Thoracic aorta (tissue), 2 donors: ENCODE measurements at regions not wholly inside any gene's neighbourhood (a gene's known extent, or its start where the extent isn't known, plus 50 kb on each side); places are given as distances from the start of the nearest gene placed in this dataset.
A peak's percentile ranks its signal among the peaks of the same experiment; 100 is the strongest.

Experiments used
- ATAC-seq: fragments of 150-250 bp; one replicate; pipeline ENCODE4 v1.8.0; 2017; ENCODE audit warnings: low read depth; ENCODE audit not compliant: insufficient number of reproducible peaks, low FRiP score
- DNase-seq: peaks from one replicate; pipeline ENCODE4 v3.0.0-alpha.2; 2020; ENCODE audit warnings: low spot score
- H3K27ac ChIP-seq, 2 donors: fragments of 200-600 bp; sonication (generic); 1 replicate in 1 of 2; 2 replicates in 1 of 2; pipeline ENCODE4 v1.5.1; 2016; ENCODE audit warnings: mild to moderate bottlenecking in 2 of 2, moderate library complexity in 2 of 2
- H3K27me3 ChIP-seq: fragments of 200-600 bp; sonication (generic); replicated peaks from 2 replicates; pipeline ENCODE4 v1.6.0; 2016; ENCODE audit warnings: mild to moderate bottlenecking; ENCODE audit not compliant: insufficient read depth
- H3K36me3 ChIP-seq: fragments of 200-600 bp; sonication (generic); one replicate; pipeline ENCODE4 v1.5.1; 2016
- H3K4me1 ChIP-seq, 2 donors: fragments of 200-600 bp; sonication (generic); 1 replicate in 1 of 2; 2 replicates in 1 of 2; pipeline versions ENCODE4 v1.5.1 to v1.6.0; 2016; ENCODE audit warnings: low read depth in 2 of 2, mild to moderate bottlenecking in 1 of 2; ENCODE audit not compliant: control insufficient read depth in 1 of 2
- H3K4me3 ChIP-seq: fragments of 200-600 bp; sonication (generic); 2 replicates; pipeline ENCODE4 v1.5.1; 2016; ENCODE audit warnings: mild to moderate bottlenecking
- H3K9me3 ChIP-seq: fragments of 200-600 bp; sonication (generic); 2 replicates; pipeline ENCODE4 v1.5.1; 2016
- CTCF ChIP-seq: fragments of 200-600 bp; sonication (generic); IDR thresholded peaks from one replicate; pipeline ENCODE4 v1.5.1; 2019; ENCODE audit warnings: antibody characterized with exemption

DNA sequence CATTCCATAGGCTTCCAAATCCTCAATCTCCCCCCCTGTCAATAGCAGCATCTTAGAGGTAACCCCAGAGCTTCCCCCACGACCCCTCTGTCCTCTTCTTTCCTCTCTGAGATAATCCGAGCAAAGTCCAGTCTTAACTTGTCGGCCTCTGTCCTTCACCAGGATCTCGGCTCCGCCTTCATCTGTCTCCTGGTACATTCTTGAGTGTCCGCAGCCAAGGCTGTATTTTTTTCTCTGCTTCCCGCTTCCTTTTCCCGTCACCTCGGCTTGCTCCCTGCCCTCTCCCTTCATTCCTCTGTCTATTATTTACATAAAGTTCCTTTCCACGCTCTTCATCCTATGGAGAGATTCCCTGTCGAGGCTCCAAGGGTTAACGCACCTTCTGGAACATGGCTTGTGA lies 153.9 kb upstream of the GSC start:
- no peak for TF ChIP-seq CTCF
- no peaks in the 10 kb centered on the region for H3K9me3 ChIP-seq
- H3K4me3 ChIP-seq = no peak overlapping the region
- peaks cover 0 to 13% of the 10 kb centered on the region in 2 donors for H3K4me1 ChIP-seq
- DNase-seq (no peak), ATAC-seq (no peak)
- no peak overlapping the region for H3K27ac ChIP-seq
- no peaks in the 10 kb centered on the region for H3K36me3 ChIP-seq
- H3K27me3 ChIP-seq = no peaks in the 10 kb centered on the region

GRCh38 chr14:94922595-94923239 lies 152.8 kb upstream of the GSC start:
- ATAC-seq = no peak
- H3K36me3 ChIP-seq = no peaks in the 10 kb centered on the region
- no peaks in the 10 kb centered on the region for H3K27me3 ChIP-seq
- H3K4me1 ChIP-seq = peaks cover 0 to 13% of the 10 kb centered on the region in 2 donors
- no peak overlapping the region for H3K4me3 ChIP-seq
- no peak for TF ChIP-seq CTCF
- no peak for DNase-seq
- H3K9me3 ChIP-seq = no peaks in the 10 kb centered on the region
- H3K27ac ChIP-seq = no peak overlapping the region

- peak; percentile 40 for ATAC-seq
- TF ChIP-seq CTCF = no peak
- H3K9me3 ChIP-seq = no peaks in the 10 kb centered on the region
- no peak for DNase-seq
- peak overlapping the region in 1 of 2 donors; percentile 19 for H3K27ac ChIP-seq
- no peaks in the 10 kb centered on the region for H3K27me3 ChIP-seq
- peaks cover 0 to 13% of the 10 kb centered on the region in 2 donors for H3K4me1 ChIP-seq
- no peak overlapping the region for H3K4me3 ChIP-seq
- H3K36me3 ChIP-seq = no peaks in the 10 kb centered on the region
These were observed 152.1 kb upstream of the GSC start for GRCh38 chr14:94921882-94922585.

DNA sequence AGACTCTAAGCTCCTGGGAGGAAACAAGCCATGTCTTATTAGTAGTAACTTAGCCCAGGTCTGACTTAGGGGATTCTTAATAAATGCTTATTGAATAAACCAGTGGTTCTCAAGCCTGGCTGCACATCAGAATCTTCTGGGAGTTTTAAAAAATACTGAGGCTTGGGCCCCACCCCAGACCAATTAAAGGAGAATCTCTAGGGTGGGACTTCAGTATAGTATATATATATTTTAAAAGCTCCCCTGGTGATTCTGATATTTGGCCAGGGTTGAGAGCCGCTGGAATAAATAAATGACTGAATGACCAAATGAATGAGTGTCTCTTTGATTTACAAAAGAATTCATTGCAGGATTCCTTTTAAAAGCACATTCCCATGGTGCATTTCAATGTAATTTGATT lies 151.5 kb upstream of the GSC start:
- H3K4me3 ChIP-seq = no peak overlapping the region
- peaks cover 0 to 13% of the 10 kb centered on the region in 2 donors for H3K4me1 ChIP-seq
- no peak overlapping the region for H3K27ac ChIP-seq
- ATAC-seq (no peak), DNase-seq (no peak)
- H3K27me3 ChIP-seq = no peaks in the 10 kb centered on the region
- no peak for TF ChIP-seq CTCF
- no peaks in the 10 kb centered on the region for H3K9me3 ChIP-seq
- no peaks in the 10 kb centered on the region for H3K36me3 ChIP-seq

- H3K9me3 ChIP-seq = no peaks in the 10 kb centered on the region
- no peak for TF ChIP-seq CTCF
- H3K36me3 ChIP-seq = no peaks in the 10 kb centered on the region
- H3K27ac ChIP-seq = no peak overlapping the region
- no peak for ATAC-seq
- no peak for DNase-seq
- peaks cover 0 to 13% of the 10 kb centered on the region in 2 donors for H3K4me1 ChIP-seq
- H3K27me3 ChIP-seq = no peaks in the 10 kb centered on the region
- H3K4me3 ChIP-seq = no peak overlapping the region
These were observed 150.0 kb upstream of the GSC start for GRCh38 chr14:94919896-94920295.
